ENCODE measurements at regions not wholly inside any gene's neighbourhood (a gene's known extent, or its start where the extent isn't known, plus 50 kb on each side); places are given as distances from the start of the nearest gene placed in this dataset.
"Not testable (repeated sequence)": the region's sequence is repeated elsewhere in the genome, so short reads cannot be mapped to it uniquely, and the experiment has no call there.

DNA sequence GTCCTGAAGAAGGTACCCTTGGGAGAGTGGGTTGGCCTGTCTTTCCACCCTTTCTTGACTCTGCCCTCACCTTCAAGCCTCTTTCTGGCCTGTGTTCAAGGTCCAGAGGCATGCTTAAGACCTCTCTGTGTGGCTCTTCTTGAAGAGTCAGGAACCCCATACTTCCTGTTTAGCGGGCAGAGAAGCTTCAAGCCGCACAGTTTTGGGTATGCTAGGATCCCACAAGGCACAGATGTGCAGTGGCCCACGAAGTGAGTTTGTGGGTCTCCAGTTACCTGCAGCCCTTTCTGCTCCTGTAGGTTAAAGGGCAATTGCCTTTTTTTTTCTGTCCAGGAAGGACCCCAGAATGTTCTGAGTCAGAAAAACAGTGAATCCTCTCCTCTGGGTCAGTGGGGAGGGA is 87.4 kb upstream of the FCGR1A start:
- DNase-seq (ENCODE audit: extremely low read depth in 1 of 2, low read depth in 1 of 2), result not testable (repeated sequence)

DNA sequence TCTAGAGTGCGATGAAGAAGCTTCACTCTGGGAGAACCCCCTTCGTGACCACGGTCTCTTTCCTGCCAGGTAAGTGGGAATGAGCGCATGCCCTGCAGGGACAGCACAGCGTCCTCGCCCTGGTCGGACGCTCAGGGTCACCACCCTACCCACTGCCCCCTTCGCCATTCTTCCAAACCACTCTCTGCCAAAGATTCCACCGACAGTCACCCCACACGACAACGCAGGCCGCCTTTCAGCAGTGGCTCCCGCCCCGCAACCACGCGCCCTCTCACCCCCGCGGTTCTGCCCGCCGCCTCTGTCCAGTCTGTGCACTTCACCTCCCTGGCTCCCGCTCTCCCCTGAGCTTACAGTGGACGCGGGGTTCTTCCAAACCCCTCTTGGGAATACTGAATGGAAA is 82.3 kb upstream of the FCGR1A start:
- DNase-seq (ENCODE audit: extremely low read depth in 1 of 2, low read depth in 1 of 2), result not testable (repeated sequence)

DNA sequence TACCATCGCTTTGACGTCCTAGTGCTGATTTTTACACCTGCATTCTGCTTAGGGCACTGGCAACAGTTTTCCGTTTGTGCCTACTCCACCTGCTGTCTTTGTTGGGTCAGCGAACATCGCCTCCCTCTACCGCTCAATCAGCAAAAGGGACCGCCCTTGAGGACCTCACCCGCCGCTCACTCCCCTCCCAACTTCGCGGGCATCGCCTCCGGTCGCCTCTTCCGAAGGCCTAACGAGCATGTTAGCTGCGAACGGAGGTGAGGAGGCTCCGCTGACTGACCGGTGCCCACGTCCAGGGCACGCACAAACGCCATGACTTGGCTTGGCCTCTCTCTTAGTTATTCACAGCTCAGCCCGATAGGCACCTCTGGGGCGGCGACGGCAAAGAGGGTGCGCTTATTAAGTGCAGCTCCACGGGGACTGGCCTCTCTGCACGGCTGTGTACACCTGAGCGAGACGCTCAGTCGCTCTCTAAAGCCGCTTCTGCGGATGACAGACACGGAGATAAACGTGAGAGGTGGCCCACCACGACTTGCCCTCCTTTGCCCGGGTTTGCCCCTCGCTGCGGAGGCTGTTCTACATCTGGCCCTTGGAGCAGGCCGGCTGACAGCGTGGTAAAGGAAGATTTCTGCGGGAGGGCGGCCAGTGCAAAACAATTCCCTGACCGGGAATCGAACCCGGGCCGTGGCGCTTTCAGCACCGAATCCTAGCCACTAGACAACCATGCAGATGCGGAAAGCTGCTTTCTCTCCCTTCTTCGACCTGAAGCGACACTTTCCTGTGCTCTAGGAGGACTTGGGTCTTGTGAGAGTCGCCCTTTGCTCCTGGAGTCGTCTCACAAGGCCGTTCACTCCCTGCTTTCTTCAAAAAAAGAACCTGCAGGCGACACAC is 81.6 kb upstream of the FCGR1A start:
- not testable (repeated sequence) for DNase-seq (ENCODE audit: extremely low read depth in 1 of 2, low read depth in 1 of 2)

DNA sequence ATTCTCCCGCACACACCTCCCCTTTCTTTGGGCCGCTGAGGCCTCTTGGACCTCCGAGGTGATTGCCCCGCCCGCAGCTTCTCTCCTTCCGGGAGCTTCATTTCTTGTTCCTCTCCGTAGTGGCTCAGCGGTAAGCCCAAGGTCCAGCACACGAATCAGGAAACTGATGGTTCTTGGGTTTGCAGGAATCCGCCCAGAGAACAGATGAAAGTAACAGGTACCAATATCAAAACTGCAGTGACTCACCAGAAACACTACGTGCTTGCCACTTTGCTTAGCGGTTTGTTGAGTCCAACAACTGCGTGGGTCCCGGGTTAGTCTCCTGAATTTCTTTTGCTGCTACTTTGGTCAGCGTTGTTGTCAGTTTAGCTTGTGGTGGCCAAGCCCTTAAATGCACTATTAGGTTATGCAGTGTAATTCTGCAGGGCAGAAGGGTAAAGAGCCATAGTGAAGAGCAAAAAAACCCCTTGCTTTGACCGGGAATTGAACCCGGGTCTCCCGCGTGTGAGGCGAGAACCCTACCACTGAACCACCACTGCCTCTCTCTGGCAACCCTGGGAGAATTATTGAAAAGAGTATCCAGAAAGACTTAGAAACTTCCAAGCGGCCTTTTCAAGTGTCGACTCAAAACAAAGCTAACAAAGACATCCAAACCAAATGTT is 74.2 kb upstream of the FCGR1A start:
- DNase-seq (ENCODE audit: extremely low read depth in 1 of 2, low read depth in 1 of 2), result peak; percentile 39 to 47

DNA sequence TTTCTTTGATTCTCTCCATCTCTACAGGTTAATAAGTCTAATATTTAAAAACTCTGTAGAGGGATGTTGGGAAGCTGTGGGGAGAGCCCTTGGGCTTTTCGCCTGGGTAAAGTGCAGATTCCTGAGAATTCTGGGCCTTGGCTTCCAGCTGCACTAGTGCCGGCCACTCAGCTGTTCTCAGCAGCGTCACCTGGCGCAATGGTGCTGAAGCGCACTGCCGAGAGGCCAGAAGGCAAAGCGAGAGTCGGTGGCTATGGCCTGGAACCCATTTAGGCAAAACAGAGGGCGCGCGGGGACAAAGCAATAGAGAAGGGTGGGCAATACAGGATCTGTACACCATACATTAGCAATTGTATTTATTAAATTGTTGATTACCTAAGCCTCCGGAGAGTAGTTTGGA is 70.8 kb upstream of the FCGR1A start:
- DNase-seq (ENCODE audit: extremely low read depth in 1 of 2, low read depth in 1 of 2), result not testable (repeated sequence)

DNA sequence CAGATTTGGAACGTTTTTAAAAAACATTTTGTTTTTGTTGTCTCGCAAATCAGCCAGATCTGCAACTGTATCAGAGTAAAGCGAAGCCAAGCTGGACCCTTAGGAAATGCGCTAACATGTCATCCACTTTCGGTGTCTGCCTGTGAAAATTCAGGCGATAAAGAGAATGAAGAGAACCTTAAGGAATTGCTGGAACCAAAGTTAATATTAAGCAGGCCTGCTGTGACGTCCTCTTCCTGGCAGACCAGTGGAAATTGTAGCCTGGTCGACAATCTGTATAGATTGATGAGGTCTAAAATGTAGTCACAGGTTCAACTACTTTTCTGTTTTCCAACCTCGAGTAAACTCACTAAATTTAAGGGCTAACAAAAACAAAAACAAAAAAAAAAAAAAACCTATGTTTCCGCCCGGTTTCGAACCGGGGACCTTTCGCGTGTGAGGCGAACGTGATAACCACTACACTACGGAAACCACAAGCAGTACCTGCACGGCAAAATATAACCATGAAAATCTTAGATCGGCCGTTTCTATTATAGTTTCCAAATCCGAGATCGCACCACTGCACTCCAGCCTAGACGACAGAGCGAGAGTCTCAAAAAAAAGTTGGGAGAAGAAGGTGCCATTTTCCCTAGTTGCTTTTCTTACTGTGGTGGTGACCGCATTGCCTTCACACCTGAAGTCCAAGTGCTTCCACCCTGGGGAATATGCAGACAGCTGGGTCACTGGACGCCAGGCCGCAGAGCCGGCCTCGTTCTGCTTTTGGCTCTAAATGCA is 70.2 kb upstream of the FCGR1A start:
- peak; percentile 9 to 22 for DNase-seq (ENCODE audit: extremely low read depth in 1 of 2, low read depth in 1 of 2)

DNA sequence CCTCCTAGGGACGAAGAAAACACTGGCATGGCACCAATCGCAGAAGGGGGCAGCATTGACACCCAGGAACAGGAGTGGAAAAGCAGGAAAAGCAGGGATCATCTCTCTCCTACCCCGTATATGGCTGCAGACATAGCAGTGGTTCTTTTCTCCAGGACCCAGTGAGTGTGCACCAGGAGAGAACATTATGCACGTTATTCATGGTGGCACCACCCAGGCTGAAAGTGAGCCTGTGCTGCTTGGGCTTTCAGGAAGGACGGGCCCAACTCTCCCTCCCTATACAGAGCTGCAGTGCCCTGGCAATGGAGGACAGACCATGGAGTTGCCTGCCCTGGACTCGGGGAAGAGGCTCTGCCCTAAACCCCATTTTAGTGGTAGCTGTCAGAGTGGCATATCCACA is 69.0 kb upstream of the FCGR1A start:
- not testable (repeated sequence) for DNase-seq (ENCODE audit: extremely low read depth in 1 of 2, low read depth in 1 of 2)

DNA sequence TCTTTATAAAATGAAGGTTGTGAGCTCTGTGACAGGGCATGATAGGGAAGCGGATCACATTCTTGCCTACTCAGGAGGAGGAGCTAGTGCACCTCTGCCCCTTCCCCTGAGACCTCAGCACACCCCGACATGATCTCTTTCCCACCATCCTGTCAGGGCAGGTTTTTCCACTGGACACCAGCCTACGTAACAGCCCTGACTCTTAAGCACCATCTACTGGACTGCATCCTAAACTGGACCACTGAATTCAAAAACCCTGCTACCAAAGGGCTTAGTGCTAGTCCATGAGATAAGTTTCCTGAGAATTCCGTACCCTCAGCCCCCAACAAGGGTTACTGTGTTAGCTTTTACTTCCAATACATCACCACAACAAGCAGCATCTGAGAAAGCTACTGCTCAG is 68.5 kb upstream of the FCGR1A start:
- DNase-seq (ENCODE audit: extremely low read depth in 1 of 2, low read depth in 1 of 2), result not testable (repeated sequence)

DNA sequence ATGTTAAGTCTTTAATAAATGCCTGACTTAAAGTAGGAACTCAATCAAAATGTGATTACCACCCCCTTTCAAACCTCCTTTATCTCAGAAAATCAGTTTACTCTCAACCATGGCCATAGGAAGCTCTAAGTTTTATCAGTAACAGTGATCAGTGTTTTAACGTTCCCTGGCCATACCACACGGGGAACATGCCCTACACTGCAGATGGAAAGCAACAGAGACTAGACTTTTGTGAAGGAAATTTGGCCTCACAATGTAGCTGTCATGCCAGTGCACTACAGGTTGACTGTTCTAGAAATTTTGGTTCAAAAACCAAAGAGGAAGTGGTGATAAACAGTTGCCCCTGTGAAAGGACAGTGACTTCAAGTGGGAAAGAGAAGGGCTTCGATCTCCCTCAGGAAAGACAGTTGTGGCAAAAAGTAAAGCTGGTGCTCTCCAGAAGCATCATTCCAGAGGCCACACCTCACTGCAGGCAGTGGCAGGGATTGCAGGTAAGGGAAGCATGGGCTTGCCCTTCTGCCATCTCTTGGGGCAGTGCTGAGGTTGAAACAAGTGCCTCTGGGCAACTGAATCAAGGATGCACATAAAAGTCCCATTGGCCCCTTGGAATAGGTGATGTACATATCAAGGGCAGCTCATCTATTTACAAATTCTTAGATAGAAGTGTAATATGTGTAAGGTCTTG is 57.7 kb upstream of the FCGR1A start:
- not testable (repeated sequence) for DNase-seq (ENCODE audit: extremely low read depth in 1 of 2, low read depth in 1 of 2)

DNA sequence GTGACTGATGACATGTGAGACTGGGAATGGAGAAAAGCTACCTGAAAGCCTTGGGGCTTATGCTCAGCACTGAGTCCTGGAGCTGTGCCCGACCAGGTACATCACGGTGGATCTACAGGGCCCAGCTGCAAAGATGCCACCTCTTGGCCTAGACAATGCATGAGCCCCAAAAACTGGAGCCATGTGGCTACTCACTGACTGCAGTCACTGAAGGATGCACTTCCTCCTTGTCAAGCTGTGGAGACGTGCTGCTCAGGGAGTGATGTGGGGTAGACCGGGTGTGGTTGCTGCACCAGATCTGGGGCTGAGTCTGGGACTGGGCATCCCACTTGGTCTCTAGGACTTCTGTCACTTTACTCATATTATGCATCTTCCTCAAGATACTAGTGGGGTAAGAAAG is 55.8 kb upstream of the FCGR1A start:
- DNase-seq (ENCODE audit: extremely low read depth in 1 of 2, low read depth in 1 of 2), result not testable (repeated sequence)

DNA sequence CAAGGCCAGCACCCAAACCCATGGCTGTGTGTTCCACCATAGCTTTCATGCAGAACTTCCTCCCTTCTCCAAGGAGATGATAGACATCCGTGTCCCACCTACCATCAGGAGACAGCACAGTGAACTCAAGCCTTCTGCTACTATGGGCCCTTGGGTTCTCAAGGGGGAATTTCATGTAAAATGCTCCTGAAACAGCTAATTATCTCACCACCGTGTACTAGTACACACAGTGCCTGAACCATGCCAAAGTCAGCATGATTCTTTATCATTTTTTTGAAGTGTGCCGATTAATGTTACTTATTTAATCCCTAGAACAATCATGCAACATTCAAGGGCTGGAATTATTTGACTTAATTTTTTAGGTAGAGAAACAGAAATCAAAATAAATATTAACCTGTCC is 53.9 kb upstream of the FCGR1A start:
- not testable (repeated sequence) for DNase-seq (ENCODE audit: extremely low read depth in 1 of 2, low read depth in 1 of 2)

Data from stimulated activated CD8-positive, alpha-beta memory T cell treated with anti-CD3 and anti-CD28 coated beads, Interleukin-7, amount 100 ng/mL, for 48 hours (primary cell).